ENCODE measurements at regions not wholly inside any gene's neighbourhood (a gene's known extent, or its start where the extent isn't known, plus 50 kb on each side); places are given as distances from the start of the nearest gene placed in this dataset.
"Not testable (repeated sequence)": the region's sequence is repeated elsewhere in the genome, so short reads cannot be mapped to it uniquely, and the experiment has no call there.

DNA sequence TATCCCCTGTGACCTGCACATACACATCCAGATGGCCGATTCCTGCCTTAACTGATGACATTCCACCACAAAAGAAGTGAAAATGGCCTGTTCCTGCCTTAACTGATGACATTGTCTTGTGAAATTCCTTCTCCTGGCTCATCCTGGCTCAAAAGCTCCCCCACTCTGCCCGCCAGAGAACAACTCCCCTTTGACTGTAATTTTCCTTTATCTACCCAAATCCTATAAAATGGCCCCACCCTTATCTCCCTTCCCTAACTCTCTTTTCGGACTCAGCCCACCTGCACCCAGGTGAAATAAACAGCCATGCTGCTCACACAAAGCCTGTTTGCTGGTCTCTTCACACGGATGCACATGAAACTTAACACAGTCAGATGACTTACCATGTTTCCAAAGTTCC is 403.8 kb downstream of the TBC1D32 start:
- not testable (repeated sequence) for TF ChIP-seq EP300 (IDR thresholded peaks at IDR 0.05)
- TF ChIP-seq, protein P1, sequence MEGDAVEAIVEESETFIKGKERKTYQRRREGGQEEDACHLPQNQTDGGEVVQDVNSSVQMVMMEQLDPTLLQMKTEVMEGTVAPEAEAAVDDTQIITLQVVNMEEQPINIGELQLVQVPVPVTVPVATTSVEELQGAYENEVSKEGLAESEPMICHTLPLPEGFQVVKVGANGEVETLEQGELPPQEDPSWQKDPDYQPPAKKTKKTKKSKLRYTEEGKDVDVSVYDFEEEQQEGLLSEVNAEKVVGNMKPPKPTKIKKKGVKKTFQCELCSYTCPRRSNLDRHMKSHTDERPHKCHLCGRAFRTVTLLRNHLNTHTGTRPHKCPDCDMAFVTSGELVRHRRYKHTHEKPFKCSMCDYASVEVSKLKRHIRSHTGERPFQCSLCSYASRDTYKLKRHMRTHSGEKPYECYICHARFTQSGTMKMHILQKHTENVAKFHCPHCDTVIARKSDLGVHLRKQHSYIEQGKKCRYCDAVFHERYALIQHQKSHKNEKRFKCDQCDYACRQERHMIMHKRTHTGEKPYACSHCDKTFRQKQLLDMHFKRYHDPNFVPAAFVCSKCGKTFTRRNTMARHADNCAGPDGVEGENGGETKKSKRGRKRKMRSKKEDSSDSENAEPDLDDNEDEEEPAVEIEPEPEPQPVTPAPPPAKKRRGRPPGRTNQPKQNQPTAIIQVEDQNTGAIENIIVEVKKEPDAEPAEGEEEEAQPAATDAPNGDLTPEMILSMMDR (IDR thresholded peaks at IDR 0.05), result not testable (repeated sequence)

Measured in gastroesophageal sphincter (tissue), 3 donors.